PC-3 (cell line): ENCODE measurements at regions not wholly inside any gene's neighbourhood (a gene's known extent, or its start where the extent isn't known, plus 50 kb on each side); places are given as distances from the start of the nearest gene placed in this dataset.

Experiments used
- ATAC-seq: fragments of 200-7000 bp; cut with Tn5 transposase; 2 replicates; pipeline ENCODE4 v1.9.1; 2020; ENCODE audit warnings: mild to moderate bottlenecking, moderate library complexity
- BruUV-seq: library from RNA; stranded (reverse); fragments of 400-500 nt; replicated peaks from 2 replicates; lab custom pipeline; 2021; lab: Mats Ljungman, UMichigan
- CTCF ChIA-PET: fragments of 300-600 bp; sonication (Branson Sonifier 250); formaldehyde crosslinking; loops from one replicate; lab custom pipeline; 2022; ENCODE audit warnings: antibody characterized with exemption; lab: Charles Lee
- POLR2A ChIA-PET: fragments of 300-600 bp; sonication (Branson Sonifier 250); formaldehyde crosslinking; loops from one replicate; lab custom pipeline; 2022; ENCODE audit warnings: antibody characterized with exemption; ENCODE audit not compliant: unreplicated experiment; lab: Charles Lee
- DNase-seq: peaks from one replicate; pipeline ENCODE4 v3.0.0-alpha.2; 2015
- H2AFZ ChIP-seq: fragments of 300-600 bp; sonication (generic); 2 replicates; pipeline ENCODE4 v1.6.0; 2016; ENCODE audit warnings: antibody characterized with exemption, low read length
- H3F3A ChIP-seq: fragments of 300-600 bp; sonication (generic); one replicate; pipeline ENCODE4 v1.6.0; 2017; ENCODE audit warnings: antibody characterized with exemption, low read length, control low read depth, mild to moderate bottlenecking; ENCODE audit not compliant: unreplicated experiment
- H3K27ac ChIP-seq: fragments of 300-600 bp; sonication (generic); 2 replicates; pipeline ENCODE4 v1.5.1; 2016; ENCODE audit warnings: mild to moderate bottlenecking, low read length
- H3K27me3 ChIP-seq: fragments of 300-600 bp; sonication (generic); 2 replicates; pipeline ENCODE4 v1.6.1; 2016; ENCODE audit warnings: low read length, mixed read lengths
- H3K36me3 ChIP-seq: fragments of 300-600 bp; sonication (generic); 2 replicates; pipeline ENCODE4 v1.6.1; 2016; ENCODE audit warnings: low read depth, mixed run types, low read length, mixed read lengths
- H3K4me1 ChIP-seq: fragments of 300-600 bp; sonication (generic); 2 replicates; pipeline ENCODE4 v1.5.1; 2016; ENCODE audit warnings: low read length; ENCODE audit not compliant: insufficient read depth
- H3K4me2 ChIP-seq: fragments of 300-600 bp; sonication (generic); 2 replicates; pipeline ENCODE4 v1.6.0; 2016; ENCODE audit warnings: low read length
- H3K4me3 ChIP-seq: fragments of 300-600 bp; sonication (generic); 2 replicates; pipeline ENCODE4 v1.5.1; 2016; ENCODE audit warnings: mild to moderate bottlenecking, low read length, mixed read lengths
- H3K79me2 ChIP-seq: fragments of 300-600 bp; sonication (generic); 2 replicates; pipeline ENCODE4 v1.6.1; 2017; ENCODE audit warnings: low read length, mixed read lengths
- H3K9ac ChIP-seq: fragments of 300-600 bp; sonication (generic); 2 replicates; pipeline ENCODE4 v1.6.0; 2016; ENCODE audit warnings: mild to moderate bottlenecking, low read length
- H3K9me2 ChIP-seq: fragments of 300-600 bp; sonication (generic); replicated peaks from 2 replicates; pipeline ENCODE4 v1.6.1; 2016; ENCODE audit warnings: mixed run types, low read length, mixed read lengths
- H3K9me3 ChIP-seq: fragments of 300-600 bp; sonication (generic); 2 replicates; pipeline ENCODE4 v1.6.1; 2016; ENCODE audit warnings: low read length, mixed read lengths
- H4K20me1 ChIP-seq: fragments of 300-600 bp; sonication (generic); 2 replicates; pipeline ENCODE4 v1.6.1; 2016; ENCODE audit warnings: low read length, mixed read lengths
- EZH2 ChIP-seq: fragments of 300-600 bp; sonication (generic); IDR thresholded peaks from one replicate; pipeline ENCODE4 v1.6.1; 2017; ENCODE audit warnings: antibody characterized with exemption, mild to moderate bottlenecking, low read length; ENCODE audit not compliant: unreplicated experiment
- EZH2phosphoT487 ChIP-seq: fragments of 300-600 bp; sonication (generic); IDR thresholded peaks from 2 replicates; pipeline ENCODE4 v1.6.1; 2018; ENCODE audit warnings: mild to moderate bottlenecking, antibody characterized with exemption, low read length, borderline replicate concordance
- intact Hi-C: fragments of 100-400 bp; cut with micrococcal nuclease; formaldehyde crosslinking; loops from 2 replicates; pipeline ENCODE4 v1.9.0; 2023
- TF ChIP-seq, protein P1 (sequence below): fragments of 300-600 bp; sonication (generic); conservative IDR thresholded peaks from 2 replicates; pipeline ENCODE4 v1.5.1; 2017; ENCODE audit warnings: antibody characterized with exemption, low read depth, mild to moderate bottlenecking, low read length

DNA sequence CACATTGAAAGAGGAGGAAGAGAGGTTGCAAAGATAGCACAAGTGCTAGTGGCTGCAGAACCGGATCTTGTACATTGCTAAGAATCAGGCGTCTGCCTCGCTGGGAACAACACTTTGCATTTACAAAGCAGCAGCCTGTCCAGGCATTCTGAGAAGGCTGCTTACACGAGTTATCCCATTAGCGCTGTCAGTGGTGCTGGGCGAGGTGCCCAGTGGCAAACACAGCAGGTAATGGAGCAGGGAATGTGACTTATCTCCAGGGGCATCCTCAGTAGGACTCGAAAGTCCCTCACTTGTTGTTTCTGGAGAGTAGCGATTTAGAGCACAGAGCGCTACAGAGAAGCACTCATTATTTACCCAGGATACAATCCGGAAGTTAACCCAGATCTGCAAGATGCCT lies 209.6 kb downstream of the OLFM4 start:
- no peaks in the 10 kb centered on the region for H3K36me3 ChIP-seq
- no peak overlapping the region for H3K9ac ChIP-seq
- H3F3A ChIP-seq, result no peaks in the 10 kb centered on the region
- POLR2A ChIA-PET, result no interaction called here
- H3K4me3 ChIP-seq, result no peak overlapping the region
- no peaks in the 10 kb centered on the region for H3K9me2 ChIP-seq
- CTCF ChIA-PET, result no interaction called here
- no peaks in the 10 kb centered on the region for H3K9me3 ChIP-seq
- H2AFZ ChIP-seq, result no peak overlapping the region
- ATAC-seq, result no peak
- no peaks in the 10 kb centered on the region; the same call in 1 of the 2 replicates for H3K27me3 ChIP-seq
- intact Hi-C loops, result no loop called here
- no peak overlapping the region for H3K4me2 ChIP-seq
- TF ChIP-seq, protein P1, sequence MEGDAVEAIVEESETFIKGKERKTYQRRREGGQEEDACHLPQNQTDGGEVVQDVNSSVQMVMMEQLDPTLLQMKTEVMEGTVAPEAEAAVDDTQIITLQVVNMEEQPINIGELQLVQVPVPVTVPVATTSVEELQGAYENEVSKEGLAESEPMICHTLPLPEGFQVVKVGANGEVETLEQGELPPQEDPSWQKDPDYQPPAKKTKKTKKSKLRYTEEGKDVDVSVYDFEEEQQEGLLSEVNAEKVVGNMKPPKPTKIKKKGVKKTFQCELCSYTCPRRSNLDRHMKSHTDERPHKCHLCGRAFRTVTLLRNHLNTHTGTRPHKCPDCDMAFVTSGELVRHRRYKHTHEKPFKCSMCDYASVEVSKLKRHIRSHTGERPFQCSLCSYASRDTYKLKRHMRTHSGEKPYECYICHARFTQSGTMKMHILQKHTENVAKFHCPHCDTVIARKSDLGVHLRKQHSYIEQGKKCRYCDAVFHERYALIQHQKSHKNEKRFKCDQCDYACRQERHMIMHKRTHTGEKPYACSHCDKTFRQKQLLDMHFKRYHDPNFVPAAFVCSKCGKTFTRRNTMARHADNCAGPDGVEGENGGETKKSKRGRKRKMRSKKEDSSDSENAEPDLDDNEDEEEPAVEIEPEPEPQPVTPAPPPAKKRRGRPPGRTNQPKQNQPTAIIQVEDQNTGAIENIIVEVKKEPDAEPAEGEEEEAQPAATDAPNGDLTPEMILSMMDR, result no peak
- TF ChIP-seq EZH2phosphoT487, result no peak
- no peak for TF ChIP-seq EZH2
- no peak overlapping the region for H3K27ac ChIP-seq
- H4K20me1 ChIP-seq, result no peaks in the 10 kb centered on the region
- DNase-seq, result no peak
- no peaks in the 10 kb centered on the region for H3K79me2 ChIP-seq
- no peaks in the 10 kb centered on the region for H3K4me1 ChIP-seq
- BruUV-seq, result no TSS peak

DNA sequence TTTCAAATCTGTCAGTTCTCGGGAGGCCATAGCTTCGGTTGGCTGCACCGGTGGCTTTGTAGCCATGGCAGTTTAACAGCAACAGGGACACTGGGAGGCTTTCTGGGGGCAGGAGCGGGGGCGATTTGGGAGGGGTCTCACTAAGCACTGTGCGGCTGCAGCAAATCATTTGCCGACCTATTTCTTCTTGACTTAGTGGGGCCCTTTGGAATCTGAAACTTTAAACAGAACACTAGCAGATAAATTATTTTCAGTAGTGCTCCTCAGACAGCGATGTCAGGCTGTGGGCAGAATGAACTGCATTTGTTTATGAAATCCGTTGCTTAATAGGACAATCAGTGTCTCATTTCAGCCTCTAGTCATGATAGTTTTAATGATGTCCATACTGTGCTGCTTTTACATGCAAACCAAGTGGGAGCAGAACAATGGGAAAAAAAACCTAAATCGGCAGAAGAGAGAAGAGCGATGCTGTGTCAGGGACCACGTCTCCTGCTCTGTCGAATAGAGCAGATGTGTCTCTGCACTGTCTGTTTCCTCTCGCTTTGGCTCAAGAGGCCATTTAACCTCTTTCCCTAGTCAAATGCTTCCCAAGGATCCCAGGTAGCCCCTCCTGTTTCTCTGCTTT lies 211.9 kb downstream of the OLFM4 start:
- no TSS peak for BruUV-seq
- intact Hi-C loops, result no loop called here

DNA sequence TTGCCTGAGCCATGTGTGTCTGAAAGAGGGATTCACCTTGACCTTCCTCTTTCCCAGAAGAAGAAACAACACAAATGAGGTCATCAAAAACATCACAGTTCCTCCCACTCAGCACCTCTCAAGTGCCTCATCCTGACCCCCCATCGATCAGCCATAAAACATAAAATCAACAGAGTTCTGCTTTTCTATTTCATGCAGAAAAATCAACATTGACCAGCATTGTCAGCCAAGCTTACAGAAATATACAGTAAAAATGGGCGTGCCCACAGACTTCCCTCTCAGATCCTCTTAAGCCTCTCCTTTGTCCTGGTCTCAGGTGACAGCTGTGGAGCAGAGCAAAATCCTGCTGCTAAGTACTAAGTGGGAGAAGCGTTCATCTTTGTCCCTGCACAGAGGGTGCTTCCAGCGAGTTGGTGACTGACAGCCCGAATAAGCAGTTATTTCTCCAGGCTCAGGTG lies 213.3 kb downstream of the OLFM4 start:
- BruUV-seq, result no TSS peak
- Histone ChIP-seq H3K4me2 (no peak overlapping the region), H3K36me3 (no peaks in the 10 kb centered on the region), H3K4me1 (no peaks in the 10 kb centered on the region), H3K9me3 (no peaks in the 10 kb centered on the region), H3F3A (no peaks in the 10 kb centered on the region), H3K27ac (no peak overlapping the region), H4K20me1 (no peaks in the 10 kb centered on the region), H3K4me3 (no peak overlapping the region), H3K9ac (no peak overlapping the region), H3K27me3 (no peaks in the 10 kb centered on the region; the same call in 1 of the 2 replicates), H2AFZ (no peak overlapping the region), H3K9me2 (no peaks in the 10 kb centered on the region), H3K79me2 (no peaks in the 10 kb centered on the region)
- intact Hi-C loops, result no loop called here
- TF ChIP-seq, protein P1, result no peak
- TF ChIP-seq EZH2 (no peak), EZH2phosphoT487 (no peak)
- ATAC-seq (no peak), DNase-seq (no peak)
- ChIA-PET POLR2A (no interaction called here), CTCF (no interaction called here)

More for the DNA sequence above, 211.9 kb downstream of the OLFM4 start:
- Histone ChIP-seq H3K27me3 (no peaks in the 10 kb centered on the region; the same call in 1 of the 2 replicates), H3K36me3 (no peaks in the 10 kb centered on the region), H3K9ac (no peak overlapping the region), H3K4me2 (no peak overlapping the region), H3K9me3 (no peaks in the 10 kb centered on the region), H4K20me1 (no peaks in the 10 kb centered on the region), H3K4me1 (no peaks in the 10 kb centered on the region), H2AFZ (no peak overlapping the region), H3K4me3 (no peak overlapping the region), H3F3A (no peaks in the 10 kb centered on the region), H3K27ac (no peak overlapping the region), H3K79me2 (no peaks in the 10 kb centered on the region), H3K9me2 (no peaks in the 10 kb centered on the region)
- ATAC-seq (no peak), DNase-seq (no peak)
- CTCF ChIA-PET, result no interaction called here
- POLR2A ChIA-PET, result no interaction called here
- TF ChIP-seq EZH2 (no peak), EZH2phosphoT487 (no peak)
- TF ChIP-seq, protein P1, result no peak
